HEK293 (cell line): ENCODE measurements at regions not wholly inside any gene's neighbourhood (a gene's known extent, or its start where the extent isn't known, plus 50 kb on each side); places are given as distances from the start of the nearest gene placed in this dataset.

Experiments used
- CTCF ChIP-seq: fragments of 450-650 bp; formaldehyde crosslinking; IDR thresholded peaks from 2 replicates; pipeline ENCODE4 v1.5.1; 2016; ENCODE audit warnings: missing biosample characterization, missing genetic modification characterization
- ZBTB49 ChIP-seq: fragments of 450-650 bp; formaldehyde crosslinking; IDR thresholded peaks from 2 replicates; pipeline ENCODE4 v1.5.1; 2016; ENCODE audit warnings: missing biosample characterization, missing genetic modification characterization, low read depth

- TF ChIP-seq CTCF (tag by site-specific recombination) (no peak), ZBTB49 (tag by site-specific recombination) (no peak)
Observed at GRCh38 chr5:23234197-23234596, 273.2 kb upstream of the PRDM9 start.
